ENCODE measurements at regions not wholly inside any gene's neighbourhood (a gene's known extent, or its start where the extent isn't known, plus 50 kb on each side); places are given as distances from the start of the nearest gene placed in this dataset.
A peak's percentile ranks its signal among the peaks of the same experiment; 100 is the strongest.

- no peak for DNase-seq
These were observed 716.0 kb downstream of the LRFN5 start for GRCh38 chr14:42322531-42323284.

- no peak for DNase-seq
These were observed 713.3 kb downstream of the LRFN5 start for GRCh38 chr14:42319996-42320395.

- no peak for DNase-seq
These were observed 710.0 kb downstream of the LRFN5 start for GRCh38 chr14:42316693-42317092.

GRCh38 chr14:42311876-42312275 lies 705.2 kb downstream of the LRFN5 start:
- DNase-seq = no peak

DNA sequence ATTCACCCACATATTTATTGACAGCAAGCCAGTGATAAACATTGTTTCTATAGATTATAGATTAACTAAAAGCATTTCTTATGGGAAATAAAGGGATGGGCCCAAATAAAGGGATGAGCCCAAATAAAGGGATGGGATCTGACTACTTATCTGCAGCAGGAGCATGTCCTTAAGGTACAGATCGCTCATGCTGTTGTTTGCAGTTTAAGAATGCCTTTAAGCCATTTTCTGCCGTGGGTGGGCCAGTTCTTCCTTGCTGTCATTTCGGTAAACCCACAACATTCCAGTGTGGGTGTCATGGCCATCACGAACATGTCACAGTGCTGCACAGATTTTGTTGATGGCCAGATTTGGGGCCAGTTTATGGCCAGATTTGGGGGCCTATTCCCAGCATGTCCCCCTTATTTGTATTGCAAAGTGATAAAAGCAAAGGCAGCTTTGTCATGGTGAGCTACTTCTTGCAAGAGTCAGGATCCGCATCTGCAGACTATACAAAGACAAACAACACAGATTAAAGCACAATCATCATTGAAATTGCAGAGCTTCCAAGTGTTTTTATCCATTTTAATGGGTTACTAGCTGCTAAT lies 700.7 kb downstream of the LRFN5 start:
- DNase-seq = no peak

GRCh38 chr14:42299692-42300091 lies 693.0 kb downstream of the LRFN5 start:
- DNase-seq = no peak

- no peak for DNase-seq
These were observed 686.5 kb downstream of the LRFN5 start for GRCh38 chr14:42293180-42293579.

DNA sequence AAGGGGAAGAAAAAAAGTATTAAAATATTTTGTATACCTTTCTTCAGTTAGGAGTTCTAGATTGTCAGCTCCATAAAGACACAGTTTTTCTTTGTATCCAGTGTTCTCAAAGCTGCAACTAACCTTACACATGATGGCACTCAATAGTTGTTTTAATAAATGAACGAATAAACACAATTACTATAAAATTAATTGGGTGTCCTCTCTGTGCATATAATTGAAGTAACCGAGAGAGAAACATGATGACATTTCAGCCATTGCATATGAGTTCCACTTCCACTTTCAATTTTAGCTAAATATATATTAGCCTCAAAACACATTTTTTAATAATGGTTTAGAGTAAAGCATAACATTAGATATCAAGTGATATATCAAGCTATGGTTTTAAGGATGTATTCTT lies 671.2 kb downstream of the LRFN5 start:
- no peak for DNase-seq

- no peak for DNase-seq
These were observed 662.6 kb downstream of the LRFN5 start for GRCh38 chr14:42269234-42269633.

GRCh38 chr14:42248131-42248530 lies 641.5 kb downstream of the LRFN5 start:
- DNase-seq = no peak

- DNase-seq = no peak
These were observed 634.4 kb downstream of the LRFN5 start for GRCh38 chr14:42241101-42241500.

DNA sequence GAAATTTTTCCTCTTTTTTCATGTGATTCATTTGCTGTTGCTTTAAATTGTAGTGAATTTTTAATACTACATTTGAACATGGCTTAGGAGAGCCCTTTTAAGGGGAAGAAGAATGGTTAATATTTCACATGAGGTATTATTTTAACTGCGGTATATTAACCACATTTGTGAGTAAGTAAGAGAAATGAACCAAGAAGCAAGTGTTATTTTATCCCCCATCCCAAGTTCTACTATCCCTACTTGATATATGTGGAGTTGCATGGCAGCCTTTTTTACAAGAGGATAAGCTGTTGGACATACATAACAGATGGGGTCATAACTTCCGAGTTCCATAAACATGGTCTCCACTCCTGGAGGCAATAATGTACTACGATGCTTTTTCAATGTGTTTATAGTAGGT lies 623.3 kb downstream of the LRFN5 start:
- DNase-seq = no peak

DNA sequence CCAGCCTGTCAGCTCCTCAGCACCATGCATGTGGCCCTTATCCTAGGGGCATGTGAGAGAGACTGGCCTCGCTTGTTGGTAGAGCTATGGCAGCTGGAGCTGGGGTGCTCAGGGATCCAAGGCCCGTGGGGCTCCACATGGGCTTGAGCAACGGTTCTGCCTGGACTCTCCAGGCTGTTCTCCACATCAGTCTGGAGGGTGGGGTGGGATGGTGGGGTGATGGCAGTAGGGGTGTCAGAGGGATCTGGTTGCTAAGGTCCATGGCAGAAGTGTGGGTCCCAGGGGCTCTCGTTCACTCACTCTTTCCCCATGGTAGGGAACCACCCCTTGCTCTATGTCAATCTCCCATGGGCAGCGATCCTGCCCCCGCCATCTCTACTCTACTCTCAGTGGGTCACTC lies 622.6 kb downstream of the LRFN5 start:
- DNase-seq = no peak

DNA sequence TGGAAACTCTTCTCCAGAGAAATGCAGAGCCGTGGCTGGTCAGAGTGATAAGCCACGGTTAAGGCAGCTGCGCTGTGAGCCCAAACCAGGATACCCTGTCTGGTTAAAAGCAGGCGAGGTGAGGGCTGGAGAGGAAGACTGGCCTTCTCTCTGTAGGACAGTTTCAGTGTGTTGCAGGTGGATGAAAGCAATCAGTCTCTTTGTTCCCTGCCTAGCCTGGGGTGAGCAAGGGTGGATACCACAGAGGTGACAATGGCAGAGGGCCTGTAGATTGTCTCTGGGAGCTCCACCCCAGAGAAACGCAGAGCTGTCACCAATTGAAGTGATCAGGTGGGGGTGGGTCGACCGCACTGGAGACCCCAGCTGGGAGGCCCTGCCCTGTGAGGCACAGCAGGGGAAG lies 621.9 kb downstream of the LRFN5 start:
- no peak for DNase-seq

DNA sequence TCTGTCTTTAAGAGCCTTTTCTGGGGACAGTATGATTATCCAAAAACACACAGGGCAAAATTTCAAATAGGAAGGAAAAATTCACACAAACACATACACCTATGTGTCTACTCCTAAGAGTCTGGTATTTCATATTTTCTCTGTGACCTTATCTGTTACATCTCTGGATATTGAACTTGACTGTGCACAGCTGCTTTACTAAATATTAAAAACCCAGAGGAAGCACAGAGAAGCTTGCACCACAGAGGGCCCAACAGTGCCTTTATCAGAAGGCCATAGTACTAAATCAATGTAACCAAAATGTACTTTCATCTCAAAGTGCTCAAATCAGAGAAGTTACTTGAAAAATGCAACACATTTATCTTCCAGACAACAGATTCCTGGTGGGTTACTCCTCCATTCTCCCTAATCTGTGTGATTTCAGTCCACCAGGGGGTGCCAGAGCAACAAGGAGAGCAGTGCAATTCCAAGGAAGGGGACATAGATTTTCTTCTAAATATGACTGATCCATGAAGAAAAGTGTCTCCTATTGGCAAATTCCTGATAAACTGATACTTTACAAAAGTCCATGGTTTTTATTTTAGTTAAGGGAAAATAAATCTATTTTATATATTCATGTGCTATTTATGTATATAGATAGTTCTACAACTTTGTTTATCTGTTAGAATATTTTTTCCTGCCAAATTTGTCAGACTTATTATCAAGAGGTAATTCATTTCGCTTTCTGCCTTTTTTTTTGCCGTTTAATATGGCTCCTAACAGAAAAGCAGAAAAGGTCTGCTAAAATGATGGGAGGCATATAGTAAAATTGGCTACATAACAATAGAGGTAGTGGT lies 617.6 kb downstream of the LRFN5 start:
- peak; percentile 47 for DNase-seq

GRCh38 chr14:42222924-42223471 lies 616.3 kb downstream of the LRFN5 start:
- DNase-seq = peak; percentile 7

DNA sequence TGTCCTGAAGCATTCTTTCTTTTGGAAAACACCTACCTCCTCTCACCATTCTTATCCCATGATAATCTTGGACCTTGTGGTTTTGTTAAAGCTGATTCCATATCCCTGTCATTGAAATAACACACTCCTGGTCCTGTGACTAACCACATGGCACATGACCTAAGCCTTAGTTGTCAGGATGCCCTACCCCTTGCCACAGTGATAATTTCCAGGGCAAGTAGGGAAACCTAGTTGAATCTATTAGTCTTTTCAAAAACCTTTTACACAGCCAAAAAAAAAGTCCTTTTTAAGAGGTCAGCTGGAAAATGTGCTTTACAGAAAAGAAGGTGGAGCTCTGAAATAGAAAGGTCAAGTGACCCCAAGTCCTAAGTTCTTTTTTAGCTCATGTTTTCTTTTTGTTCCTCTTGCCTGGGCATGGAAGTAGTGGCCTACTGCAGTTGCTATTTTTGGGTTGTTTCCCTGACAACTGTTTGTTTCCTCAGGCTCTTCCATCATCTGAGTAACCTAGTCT lies 608.4 kb downstream of the LRFN5 start:
- no peak for DNase-seq

- no peak for DNase-seq
These were observed 594.3 kb downstream of the LRFN5 start for GRCh38 chr14:42200957-42201356.

- no peak for DNase-seq
These were observed 591.3 kb downstream of the LRFN5 start for GRCh38 chr14:42198010-42198409.

DNA sequence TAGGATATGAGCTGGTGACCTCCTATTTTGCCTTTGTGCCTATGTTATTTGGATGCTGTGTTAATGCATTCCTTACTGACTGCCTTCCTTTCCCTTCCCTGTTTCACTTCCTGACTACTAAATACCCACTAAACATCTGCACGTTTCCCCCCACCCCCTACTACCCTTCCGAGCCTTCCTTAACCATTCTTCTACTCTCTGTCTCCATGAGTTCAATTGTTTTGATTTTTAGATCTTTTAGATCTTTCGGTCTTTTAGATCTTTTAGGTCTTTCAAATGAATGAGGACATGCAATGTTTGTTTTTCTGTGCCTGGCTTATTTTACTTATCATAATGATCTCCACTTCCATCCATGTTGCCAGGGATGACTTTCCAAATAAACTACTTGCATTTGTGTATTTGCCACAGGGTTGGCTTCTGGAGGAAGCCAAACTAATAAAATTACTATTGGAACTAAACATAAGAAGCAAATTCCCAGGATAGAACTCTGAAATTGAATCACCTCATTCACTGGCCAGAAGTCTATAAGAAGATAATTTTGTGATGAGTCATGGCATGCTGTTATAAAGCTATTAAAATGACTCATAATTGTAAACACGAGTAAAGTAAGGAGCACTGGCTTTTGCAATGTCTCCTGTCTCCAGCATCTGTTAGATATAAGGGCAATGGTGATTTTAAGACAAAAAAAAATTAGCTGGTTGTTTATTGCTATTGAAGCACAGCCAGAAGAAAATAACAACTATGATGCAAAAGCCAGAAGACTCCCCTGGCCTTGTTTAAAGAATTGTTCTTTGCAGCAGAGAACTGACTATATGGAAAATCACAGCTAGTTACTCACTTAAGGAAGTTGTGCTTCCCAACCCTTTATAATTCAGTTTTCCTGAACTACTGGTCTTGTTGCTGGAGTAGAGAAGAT lies 586.3 kb downstream of the LRFN5 start:
- DNase-seq = peak; percentile 93

DNA sequence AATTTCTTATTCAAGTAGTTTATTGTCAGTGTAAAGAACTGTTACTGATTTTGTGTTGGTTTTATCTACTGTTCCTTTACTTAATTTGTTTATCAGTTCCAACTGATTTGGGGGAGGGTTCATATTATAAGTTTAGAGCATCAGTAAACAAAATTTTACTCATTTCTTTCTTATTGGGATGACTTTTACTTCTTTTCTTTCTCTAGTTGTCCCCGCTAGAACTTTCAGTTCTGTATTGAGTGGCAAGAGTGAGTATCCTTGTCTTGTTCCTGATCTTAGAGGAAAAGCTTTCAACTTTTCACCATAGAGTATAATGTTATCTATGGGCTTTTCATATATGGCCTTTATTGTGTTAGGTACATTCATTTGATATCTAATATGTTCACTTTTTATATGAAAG lies 584.1 kb downstream of the LRFN5 start:
- no peak for DNase-seq

- DNase-seq = no peak
These were observed 581.2 kb downstream of the LRFN5 start for GRCh38 chr14:42187846-42188245.
